ENCODE measurements at regions not wholly inside any gene's neighbourhood (a gene's known extent, or its start where the extent isn't known, plus 50 kb on each side); places are given as distances from the start of the nearest gene placed in this dataset.
"Not testable (repeated sequence)": the region's sequence is repeated elsewhere in the genome, so short reads cannot be mapped to it uniquely, and the experiment has no call there.

DNA sequence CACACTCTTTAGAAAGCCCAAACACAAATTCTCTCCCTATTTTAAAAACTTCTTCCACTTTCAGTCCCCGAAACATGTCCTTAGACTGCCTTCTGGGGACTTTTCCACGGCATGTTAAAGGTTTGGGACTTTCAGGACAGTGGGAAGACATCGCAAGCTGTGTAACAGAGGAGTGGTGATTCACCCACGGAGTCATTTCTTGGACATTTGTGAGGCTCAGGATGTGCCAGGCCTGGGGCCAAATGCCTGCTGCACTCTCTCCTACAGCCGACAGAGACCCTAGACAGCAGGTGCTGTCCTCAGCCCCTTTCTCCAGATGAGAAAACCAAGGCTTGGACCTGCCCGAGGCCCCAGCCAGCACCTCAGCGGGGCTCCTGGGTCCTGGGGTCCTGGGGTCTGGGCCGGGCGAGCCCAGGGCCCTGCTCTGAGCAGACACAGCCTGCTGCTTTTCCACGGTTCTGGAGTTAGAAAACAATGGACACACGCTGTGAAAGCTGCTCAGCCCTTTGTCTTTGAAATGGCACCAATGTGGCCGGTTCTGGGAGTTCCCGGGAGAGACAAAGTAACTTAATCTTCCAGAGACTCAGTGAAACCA is 370.2 kb upstream of the SFSWAP start:
- no peaks in the 10 kb centered on the region for H3K36me3 ChIP-seq (ENCODE audit: insufficient read depth, low read length)
- no peak overlapping the region for H3K9ac ChIP-seq (ENCODE audit: low read depth, low read length)
- H3K9me3 ChIP-seq (ENCODE audit: control insufficient read depth, insufficient read depth, low read length) = no peaks in the 10 kb centered on the region
- 0 out of 2 replicates have a peak, but pooled peaks cover 4% of the 10 kb centered on the region for H3K4me1 ChIP-seq (ENCODE audit: insufficient read depth, low read length)

DNA sequence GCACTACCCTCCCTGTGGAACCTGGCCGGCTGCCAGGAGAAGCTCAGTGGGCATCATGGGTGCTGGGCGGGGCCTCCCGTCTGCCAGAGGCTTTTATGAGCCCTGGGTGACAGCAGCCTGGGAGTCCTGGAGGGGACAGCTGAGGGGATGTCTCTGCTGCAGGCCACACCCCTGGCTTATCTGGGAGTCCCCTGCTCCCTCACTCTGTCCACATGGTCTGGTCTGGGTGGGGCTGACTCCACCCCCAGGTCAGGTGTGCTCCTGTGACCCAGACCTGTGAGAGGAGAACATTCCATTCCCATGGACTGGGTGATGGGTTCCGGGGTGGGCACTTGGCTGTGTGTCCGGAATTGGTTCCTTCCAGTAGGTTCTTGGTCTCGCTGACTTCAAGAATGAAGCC is 369.3 kb upstream of the SFSWAP start:
- not testable (repeated sequence) for H3K9me3 ChIP-seq (ENCODE audit: control insufficient read depth, insufficient read depth, low read length); H3K4me1 ChIP-seq (ENCODE audit: insufficient read depth, low read length); H3K36me3 ChIP-seq (ENCODE audit: insufficient read depth, low read length); H3K9ac ChIP-seq (ENCODE audit: low read depth, low read length)

DNA sequence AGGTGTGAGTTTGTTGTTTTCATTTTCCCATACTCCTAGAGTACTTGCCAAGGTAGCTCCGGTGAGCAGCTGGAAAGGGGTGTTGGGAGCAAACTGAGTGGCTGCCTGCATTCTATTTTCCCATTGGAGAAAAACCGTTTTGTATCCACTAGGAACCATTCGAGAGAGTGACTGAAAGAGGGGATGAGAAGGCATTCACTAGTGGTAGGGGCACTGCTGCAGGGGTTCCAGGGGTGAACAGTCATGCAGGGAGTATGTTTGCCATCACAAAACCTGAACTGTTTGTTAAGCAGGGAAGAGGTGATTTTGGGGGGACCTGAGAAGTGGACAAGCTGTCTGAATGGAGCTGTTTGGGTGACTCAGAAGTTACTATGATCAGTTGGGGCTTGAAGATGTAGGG is 367.5 kb upstream of the SFSWAP start:
- H3K9me3 ChIP-seq (ENCODE audit: control insufficient read depth, insufficient read depth, low read length); H3K9ac ChIP-seq (ENCODE audit: low read depth, low read length); H3K36me3 ChIP-seq (ENCODE audit: insufficient read depth, low read length): not testable (repeated sequence)

DNA sequence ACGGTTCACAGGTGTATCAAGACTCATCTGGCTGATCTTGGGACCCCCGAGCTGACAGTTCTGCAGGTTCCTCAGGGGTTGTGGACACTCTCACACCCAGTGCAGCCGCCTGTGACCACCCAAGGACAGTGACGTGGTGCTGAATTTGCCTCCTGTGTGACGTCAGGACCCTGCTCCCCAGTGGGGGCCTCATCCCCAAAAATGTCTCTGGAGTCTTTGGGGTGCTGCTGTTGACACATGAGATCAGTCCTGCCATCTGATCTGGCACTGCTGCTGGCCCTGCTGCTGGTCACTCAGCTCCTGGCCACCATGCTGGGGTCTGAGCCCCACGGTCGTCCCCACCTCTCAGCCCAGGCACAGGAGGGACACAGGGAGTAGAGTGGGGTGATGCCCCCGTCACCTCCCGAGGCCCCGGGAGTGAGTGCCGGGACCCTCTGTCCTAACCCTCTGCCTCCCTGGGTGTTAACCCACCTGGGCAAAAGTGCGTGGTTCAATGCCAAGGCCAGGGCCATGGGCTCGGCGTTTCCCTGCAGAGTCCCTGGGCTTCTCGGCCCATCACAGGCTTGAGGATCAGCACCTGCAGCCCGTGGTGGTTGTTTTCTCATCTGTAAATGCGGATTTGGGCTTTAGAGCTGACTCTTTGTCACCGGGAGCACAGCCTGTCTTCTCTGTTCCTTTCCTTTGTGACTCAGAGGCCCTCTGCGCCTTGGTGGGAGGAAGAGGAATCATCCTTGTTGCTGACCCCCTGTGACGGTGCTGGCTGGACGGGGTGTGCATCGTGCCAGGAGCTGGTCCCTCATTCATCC is 366.0 kb upstream of the SFSWAP start:
- H3K36me3 ChIP-seq (ENCODE audit: insufficient read depth, low read length); H3K9me3 ChIP-seq (ENCODE audit: control insufficient read depth, insufficient read depth, low read length); H3K9ac ChIP-seq (ENCODE audit: low read depth, low read length): not testable (repeated sequence)
- H3K4me1 ChIP-seq (ENCODE audit: insufficient read depth, low read length) = peaks cover 21% of the 10 kb centered on the region

More for the DNA sequence above, 367.5 kb upstream of the SFSWAP start:
- H3K4me1 ChIP-seq (ENCODE audit: insufficient read depth, low read length) = peaks cover 21% of the 10 kb centered on the region

DNA sequence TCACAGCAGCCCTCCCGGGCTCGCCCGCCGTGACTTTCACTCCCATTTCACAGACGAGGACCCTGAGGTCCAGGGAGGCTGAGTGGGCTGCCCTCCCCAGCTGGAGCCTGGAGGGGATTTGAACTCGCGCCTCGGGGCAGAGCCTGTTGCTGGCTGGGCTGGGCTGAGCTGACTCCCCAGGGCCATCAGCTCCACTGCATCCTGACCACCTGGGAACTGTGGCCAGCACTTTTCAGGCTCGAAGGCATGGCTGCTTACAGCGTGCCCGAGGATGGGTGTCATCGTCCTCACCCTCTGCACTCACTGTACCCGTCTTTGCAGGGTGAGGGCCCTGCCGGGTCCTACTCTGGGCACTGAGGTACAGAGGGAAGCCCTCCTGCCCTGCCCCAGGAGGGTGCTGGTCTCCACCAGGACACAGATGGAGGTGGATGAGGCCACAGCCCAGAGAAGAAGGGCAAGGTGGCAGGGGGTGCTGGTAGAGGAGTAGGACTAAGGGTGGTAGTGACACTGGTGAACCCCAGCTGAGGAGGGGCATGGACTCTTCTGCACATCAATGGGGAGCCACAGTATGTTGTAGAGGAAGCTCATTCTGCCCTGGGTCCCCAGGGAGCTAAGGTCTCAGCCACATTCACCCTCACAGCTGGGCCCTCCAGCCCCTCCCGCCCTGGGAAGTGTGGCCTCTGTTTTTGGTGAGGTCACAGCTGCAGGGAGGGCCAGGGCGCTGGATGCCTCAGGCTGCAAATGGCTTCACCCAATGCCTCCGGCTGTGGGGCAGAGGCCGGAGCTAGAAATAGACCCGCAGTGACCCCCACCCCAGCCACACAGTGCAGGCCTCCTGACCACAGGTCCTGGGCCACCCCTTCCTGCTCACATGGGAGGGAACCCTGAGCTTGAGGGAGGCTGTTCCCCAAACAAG is 365.1 kb upstream of the SFSWAP start:
- Histone ChIP-seq H3K4me1 (ENCODE audit: insufficient read depth, low read length) (peaks cover 17% of the 10 kb centered on the region), H3K36me3 (ENCODE audit: insufficient read depth, low read length) (no peaks in the 10 kb centered on the region), H3K9ac (ENCODE audit: low read depth, low read length) (no peak overlapping the region), H3K9me3 (ENCODE audit: control insufficient read depth, insufficient read depth, low read length) (no peaks in the 10 kb centered on the region)

DNA sequence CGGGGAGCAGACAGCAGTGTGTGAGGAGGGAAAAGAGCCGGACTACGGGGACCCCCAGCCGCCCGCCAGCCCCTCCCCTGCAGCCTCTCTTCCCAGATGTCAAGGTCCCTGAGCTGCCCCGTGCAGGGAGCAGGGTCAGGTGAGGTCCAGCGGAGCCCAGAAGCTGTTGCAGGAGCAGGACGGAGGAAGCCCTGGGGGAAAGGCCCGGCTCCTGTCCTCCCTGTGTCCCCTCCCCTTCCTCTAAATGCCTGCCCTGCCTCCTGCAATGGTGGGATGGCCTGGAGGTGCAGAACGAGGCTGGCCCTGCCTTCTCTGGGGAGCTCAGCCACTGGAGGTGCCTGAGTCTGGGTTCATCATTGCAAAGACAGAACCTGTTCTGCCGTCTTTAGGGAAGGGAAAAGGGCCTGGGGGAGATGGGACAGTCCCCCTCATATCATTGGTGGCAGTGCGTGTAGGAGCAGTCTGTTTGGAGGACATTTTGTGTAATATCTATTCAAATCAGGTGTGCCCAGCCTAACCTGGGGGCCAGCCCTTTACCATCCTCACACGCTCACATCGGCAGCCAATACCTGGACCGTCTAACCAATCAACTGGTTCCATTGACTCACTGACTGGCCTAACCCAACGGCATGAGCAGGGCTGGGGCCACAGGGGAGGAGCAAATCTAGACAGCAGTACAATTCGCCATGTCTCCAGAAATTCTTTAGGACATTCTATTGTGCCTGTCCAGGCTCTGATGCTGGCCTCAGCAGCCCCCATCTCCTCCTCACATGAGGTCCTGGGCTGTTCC is 364.1 kb upstream of the SFSWAP start:
- H3K4me1 ChIP-seq (ENCODE audit: insufficient read depth, low read length) = peaks cover 17% of the 10 kb centered on the region
- no peaks in the 10 kb centered on the region for H3K36me3 ChIP-seq (ENCODE audit: insufficient read depth, low read length)
- no peak overlapping the region for H3K9ac ChIP-seq (ENCODE audit: low read depth, low read length)
- H3K9me3 ChIP-seq (ENCODE audit: control insufficient read depth, insufficient read depth, low read length) = no peaks in the 10 kb centered on the region

DNA sequence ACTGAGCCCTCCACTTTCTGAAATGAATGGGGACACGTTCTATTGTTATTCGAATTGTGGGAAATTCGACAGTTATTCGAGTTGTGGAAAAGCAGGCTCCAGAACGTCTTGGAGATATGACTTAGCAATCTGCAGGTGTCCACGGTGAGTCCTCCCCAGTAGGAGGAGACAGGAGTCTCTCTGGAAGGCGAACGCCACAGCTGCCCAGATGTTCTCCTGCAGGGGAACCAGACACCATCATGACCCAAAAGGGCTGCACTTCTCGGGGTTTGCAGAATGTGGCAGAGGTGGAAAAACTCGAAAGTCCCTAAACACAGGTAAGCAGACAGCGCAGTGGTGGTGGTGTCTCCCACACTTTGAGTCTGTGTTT is 363.6 kb upstream of the SFSWAP start:
- H3K9ac ChIP-seq (ENCODE audit: low read depth, low read length) = no peak overlapping the region
- H3K4me1 ChIP-seq (ENCODE audit: insufficient read depth, low read length) = peaks cover 17% of the 10 kb centered on the region
- no peaks in the 10 kb centered on the region for H3K36me3 ChIP-seq (ENCODE audit: insufficient read depth, low read length)
- H3K9me3 ChIP-seq (ENCODE audit: control insufficient read depth, insufficient read depth, low read length) = no peaks in the 10 kb centered on the region

DNA sequence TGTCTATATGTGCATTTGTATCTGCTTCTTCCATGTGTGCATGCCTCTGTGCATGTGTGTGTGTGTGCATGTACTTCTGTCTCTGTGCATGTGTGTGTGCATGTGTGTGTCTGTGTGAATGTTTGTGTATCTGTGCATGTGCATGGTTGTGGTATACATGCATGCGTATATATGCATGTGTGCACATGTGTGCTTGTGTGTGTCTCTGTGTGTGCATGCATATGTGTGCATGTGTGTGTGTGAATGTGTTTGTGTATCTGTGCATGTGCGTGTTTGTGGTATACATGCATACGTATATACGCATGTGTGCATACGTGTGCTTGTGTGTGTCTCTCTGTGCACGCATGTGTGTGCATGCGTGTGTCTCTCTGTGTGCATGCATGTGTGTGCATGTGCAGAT is 363.2 kb upstream of the SFSWAP start:
- peaks cover 17% of the 10 kb centered on the region for H3K4me1 ChIP-seq (ENCODE audit: insufficient read depth, low read length)
- no peaks in the 10 kb centered on the region for H3K9me3 ChIP-seq (ENCODE audit: control insufficient read depth, insufficient read depth, low read length)
- H3K36me3 ChIP-seq (ENCODE audit: insufficient read depth, low read length) = no peaks in the 10 kb centered on the region
- no peak overlapping the region for H3K9ac ChIP-seq (ENCODE audit: low read depth, low read length)

DNA sequence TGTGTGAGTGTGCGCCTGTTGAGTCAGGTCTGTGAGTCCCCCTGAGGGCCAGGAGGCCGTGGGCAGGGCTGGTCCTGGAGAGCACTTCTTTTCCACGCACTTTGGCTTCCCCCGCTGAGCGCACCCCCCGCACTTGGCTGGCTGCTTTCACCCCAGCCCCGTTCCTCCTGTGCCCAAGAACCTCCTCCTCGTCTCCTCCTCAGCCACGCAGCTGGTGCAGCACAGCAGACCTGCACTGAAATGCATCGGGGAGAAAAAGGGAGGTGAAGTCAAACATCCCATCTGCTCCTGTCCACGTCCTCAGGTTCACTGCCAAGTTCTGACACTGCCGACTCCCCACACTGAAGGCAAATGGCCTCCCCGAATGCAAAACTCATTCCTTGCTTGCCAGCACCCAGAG is 362.7 kb upstream of the SFSWAP start:
- Histone ChIP-seq H3K9ac (ENCODE audit: low read depth, low read length) (no peak overlapping the region), H3K4me1 (ENCODE audit: insufficient read depth, low read length) (peaks cover 17% of the 10 kb centered on the region), H3K36me3 (ENCODE audit: insufficient read depth, low read length) (no peaks in the 10 kb centered on the region), H3K9me3 (ENCODE audit: control insufficient read depth, insufficient read depth, low read length) (no peaks in the 10 kb centered on the region)

DNA sequence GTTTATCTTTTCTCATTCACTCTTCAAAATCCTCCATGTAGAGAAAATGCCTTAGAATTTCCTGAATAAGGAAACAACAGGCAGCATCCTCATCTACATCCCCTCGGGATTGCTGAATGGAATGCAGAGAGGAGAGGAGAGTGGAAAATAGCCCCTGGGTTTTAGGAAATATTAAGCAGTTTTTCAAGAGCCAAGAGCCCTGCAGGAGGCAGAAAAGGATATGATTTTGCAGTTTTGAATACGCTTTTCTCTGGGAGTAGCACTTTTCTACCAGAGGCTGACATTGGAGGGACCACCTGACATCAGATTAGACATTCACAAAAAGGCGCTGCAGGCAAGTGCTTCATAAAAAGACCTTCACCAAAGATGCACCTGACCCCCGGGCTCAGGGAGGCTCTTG is 362.2 kb upstream of the SFSWAP start:
- Histone ChIP-seq H3K36me3 (ENCODE audit: insufficient read depth, low read length) (no peaks in the 10 kb centered on the region), H3K9me3 (ENCODE audit: control insufficient read depth, insufficient read depth, low read length) (no peaks in the 10 kb centered on the region), H3K4me1 (ENCODE audit: insufficient read depth, low read length) (peaks cover 17% of the 10 kb centered on the region), H3K9ac (ENCODE audit: low read depth, low read length) (no peak overlapping the region)

DNA sequence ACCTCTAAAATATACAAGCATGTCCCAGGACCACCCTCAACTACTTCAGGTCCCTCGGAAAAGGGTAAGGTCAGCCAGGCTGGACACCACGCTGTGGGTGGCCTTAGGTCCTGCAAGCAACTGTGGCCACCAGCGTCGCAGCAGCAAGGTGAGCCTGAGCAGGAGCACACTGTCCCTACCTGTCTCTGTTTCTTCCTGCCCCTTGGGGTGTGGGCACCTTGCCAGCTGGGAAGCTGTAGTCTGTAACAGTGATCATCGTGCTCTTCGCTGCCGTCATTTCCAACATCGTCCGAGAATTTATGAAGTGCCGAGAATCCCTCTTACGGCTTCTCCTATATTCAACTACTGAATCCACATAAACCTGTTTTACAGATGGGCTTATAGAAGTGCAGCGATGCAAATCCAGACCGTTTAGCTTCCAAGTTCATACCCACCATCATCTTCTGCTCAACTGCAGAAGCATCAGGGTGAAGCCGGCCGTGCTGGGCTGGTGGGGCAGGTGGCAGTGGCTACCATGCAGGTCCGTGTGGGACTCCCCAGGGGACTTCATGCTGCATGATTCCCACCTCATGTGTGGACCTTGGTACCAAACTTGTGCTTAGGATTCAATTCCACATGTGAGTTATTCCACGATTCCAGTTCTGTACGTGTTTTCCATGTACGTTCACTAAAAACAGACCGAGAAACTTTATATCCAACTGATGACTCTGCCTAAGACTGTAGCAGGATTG is 361.3 kb upstream of the SFSWAP start:
- Histone ChIP-seq H3K4me1 (ENCODE audit: insufficient read depth, low read length) (peaks cover 17% of the 10 kb centered on the region), H3K36me3 (ENCODE audit: insufficient read depth, low read length) (no peaks in the 10 kb centered on the region), H3K9ac (ENCODE audit: low read depth, low read length) (no peak overlapping the region), H3K9me3 (ENCODE audit: control insufficient read depth, insufficient read depth, low read length) (no peaks in the 10 kb centered on the region)

DNA sequence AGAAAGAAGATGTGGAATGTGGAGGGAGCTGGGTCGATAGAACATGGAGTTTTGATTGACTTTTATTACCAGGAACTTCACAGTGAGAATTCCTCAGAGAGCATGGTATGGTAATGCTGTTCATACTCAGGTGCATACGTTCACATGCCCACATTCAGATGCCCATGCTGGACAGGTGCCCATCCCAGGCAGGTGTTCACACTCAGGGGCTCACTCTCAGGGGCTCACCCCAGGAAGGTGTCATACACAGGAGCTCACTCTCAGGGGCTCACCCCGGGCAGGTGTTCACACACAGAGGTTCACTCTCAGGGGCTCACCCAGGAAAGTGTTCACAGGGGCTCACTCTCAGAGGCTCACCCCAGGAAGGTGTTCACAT is 360.0 kb upstream of the SFSWAP start:
- Histone ChIP-seq H3K4me1 (ENCODE audit: insufficient read depth, low read length) (peaks cover 17% of the 10 kb centered on the region), H3K9ac (ENCODE audit: low read depth, low read length) (no peak overlapping the region), H3K36me3 (ENCODE audit: insufficient read depth, low read length) (no peaks in the 10 kb centered on the region), H3K9me3 (ENCODE audit: control insufficient read depth, insufficient read depth, low read length) (no peaks in the 10 kb centered on the region)

DNA sequence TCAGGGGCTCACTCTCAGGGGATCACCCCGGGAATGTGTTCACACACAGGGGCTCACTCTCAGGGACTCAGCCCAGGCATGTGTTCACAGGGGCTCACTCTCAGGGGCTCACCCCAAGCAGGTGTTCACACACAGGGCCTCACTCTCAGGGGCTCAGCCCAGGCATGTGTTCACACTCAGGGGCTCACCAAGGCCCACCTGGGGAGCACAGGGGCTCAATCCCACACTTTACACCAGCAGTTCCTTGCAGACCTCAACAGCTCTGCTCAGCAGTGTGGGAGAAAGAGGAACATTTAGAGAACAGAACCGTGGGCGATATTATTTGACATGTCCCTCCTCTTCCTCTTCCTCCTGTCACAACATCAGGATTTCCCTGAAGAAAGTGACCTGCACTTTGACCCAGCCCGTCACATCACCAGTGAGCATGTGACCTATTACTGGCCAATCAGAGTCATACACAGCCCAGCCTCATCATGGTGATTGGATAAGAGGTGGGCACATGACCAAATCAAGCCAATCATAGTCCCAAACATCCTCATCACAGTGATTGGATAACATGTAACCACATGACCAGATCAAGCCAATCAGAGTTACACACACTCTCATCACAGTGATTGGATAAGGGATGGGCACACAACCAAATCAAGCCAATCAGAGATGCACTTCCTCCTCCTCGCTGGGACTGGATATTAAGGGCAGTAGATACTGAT is 359.4 kb upstream of the SFSWAP start:
- Histone ChIP-seq H3K4me1 (ENCODE audit: insufficient read depth, low read length) (peaks cover 16% of the 10 kb centered on the region), H3K9ac (ENCODE audit: low read depth, low read length) (no peak overlapping the region), H3K36me3 (ENCODE audit: insufficient read depth, low read length) (no peaks in the 10 kb centered on the region), H3K9me3 (ENCODE audit: control insufficient read depth, insufficient read depth, low read length) (no peaks in the 10 kb centered on the region)

Data from ES-I3 (cell line).